COLO668 (cell line): ENCODE measurements at regions not wholly inside any gene's neighbourhood (a gene's known extent, or its start where the extent isn't known, plus 50 kb on each side); places are given as distances from the start of the nearest gene placed in this dataset.

ENCODE experiments used
- DNase-seq: peaks from one replicate; lab custom pipeline; 2025; ENCODE audit not compliant: unreplicated experiment; lab: John Stamatoyannopoulos, UW

- DNase-seq = no peak
These were observed 74.6 kb downstream of the TRIM42 start for GRCh38 chr3:140752499-140752898.

DNA sequence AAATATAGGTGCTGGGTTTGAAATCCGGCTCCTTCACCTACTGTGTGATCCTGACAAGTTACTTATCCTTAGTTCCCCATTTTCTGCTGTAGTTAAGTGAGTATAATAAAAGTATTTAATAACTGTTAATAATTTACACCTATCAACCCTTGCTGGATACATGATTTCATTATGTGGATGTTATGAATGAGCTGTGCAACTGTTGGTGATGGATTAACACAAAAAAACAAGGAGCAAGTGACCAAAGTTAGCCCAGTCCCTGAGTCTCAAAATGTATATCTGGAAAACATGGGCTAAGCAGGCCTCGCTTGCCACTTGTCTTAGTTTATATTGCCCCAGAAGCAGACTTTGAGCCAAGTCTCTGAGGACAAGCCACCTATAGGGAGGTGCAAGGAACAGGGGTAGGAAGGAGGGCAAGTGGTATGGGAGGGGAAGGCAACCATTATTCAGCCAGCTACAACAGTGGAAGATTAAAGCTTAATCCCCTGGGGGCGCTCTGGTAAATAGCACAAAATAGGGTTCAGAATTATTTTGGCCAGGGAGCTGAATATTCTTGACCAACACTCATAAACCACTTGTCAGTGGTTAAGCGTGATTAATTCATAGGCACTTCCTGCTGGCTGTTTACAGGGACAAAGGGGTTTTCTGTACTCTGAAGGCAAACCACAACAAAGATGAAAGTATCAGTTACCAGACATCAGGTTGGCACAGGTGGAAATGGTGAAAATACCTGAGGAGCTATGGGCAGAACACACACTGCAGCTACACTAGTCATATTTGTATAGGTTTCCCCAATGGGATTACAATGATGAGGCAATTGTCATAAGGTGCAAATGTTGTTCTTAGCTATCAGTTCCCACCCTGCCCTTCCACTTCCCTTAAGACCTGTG is 76.2 kb downstream of the TRIM42 start:
- DNase-seq = peak; percentile 23

- no peak for DNase-seq
These were observed 77.1 kb downstream of the TRIM42 start for GRCh38 chr3:140754936-140755335.

DNA sequence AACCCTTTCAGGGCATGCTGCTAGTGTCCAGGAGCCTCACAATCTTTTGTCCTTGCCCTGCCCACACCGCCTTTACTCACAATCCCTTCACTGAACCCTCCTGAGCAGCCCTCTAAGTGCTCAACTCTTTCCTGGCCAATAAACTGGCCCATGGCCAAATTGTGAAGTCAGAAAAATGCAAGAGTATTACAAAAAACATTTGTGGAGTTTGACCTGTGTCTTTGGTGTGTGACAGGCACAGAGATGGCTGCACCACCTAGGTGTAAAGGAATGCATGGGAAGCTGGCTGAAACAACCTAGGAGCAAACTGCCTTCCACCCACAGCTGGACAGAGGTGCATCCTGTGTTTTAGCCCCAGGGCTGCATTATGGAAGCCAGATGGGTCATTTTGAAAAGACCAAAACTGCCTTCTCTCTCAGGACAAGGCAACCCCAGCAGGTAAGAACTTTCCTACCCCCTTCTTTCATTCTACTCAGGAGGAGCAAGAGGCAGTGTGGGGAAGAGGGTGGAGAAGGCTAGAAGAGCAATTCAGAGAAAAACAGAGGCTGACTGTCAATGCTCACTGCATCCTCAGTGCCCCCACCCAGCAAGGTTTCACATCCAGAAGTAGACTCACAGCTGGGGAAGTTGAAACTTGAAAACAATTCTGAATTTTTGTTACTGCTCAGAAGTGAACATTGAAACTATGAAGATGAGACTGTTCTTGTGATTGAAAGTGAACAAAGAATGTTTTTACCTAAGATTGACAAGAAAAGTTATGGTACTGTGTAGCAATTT is 78.6 kb downstream of the TRIM42 start:
- no peak for DNase-seq

DNA sequence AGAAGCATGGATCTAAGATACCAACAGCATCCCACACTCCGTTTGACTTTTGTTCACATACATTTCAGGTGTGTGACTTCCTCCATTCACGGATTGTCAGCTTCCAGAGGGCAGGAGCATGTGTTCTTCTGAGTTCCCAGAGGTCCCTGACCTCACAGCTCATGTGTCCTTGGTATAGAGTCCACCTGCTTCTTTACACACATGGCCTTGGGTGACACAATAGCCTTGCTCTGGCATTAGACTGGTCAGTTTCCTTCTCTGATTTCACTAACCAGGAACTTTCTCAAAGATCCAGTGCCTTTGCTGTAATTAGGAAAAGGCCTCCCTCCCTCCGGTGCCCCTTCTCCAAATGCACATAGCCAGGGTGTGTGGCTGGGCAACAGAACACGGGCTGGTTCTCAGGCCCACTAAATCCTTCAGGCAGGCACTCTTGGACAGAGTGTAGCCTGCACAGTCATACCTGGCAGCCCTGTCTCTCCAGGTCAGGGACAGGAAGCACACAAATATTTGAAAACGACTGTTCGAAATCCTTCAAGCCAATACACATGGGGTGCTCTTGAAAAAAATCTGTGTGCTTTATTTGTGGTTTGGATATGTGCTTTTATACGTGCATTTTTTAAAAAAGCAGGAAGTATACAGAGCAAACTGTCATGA is 81.1 kb downstream of the TRIM42 start:
- DNase-seq = no peak

DNA sequence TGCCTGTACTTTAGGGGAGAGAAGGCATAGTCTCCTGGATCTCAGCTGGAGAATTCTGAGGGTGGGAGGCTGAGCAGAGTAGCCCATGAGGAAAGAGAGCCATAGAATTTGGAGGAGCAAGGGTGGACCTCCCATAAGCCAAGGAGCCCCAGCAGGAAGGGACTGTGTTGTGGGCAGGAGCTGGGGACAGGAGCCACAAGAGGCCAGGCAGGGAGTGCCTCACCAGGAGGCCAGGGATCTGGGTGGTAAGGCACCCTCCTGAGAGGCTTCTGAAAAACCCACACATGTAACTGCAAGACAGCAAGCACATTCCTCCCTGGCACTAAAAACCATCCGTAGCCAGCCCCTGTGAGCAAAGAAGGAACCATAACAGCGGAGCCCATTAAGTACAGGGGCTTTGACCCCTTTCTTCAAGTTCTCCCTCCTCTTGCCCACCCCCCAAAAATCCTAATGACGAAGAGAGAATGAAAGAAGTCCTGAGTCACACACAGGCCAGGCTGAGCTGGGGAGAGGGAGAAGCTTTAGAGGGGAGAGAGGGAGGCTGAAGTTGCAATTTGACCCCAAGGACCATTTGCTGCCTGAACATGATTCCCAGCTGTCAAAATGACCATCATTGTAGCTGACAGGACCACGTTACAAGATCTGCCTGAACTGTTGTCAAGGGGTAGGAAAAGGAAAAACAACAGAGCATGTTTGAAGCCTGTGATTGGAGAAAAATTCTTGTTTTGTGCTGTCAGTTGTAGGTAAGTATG is 82.6 kb downstream of the TRIM42 start:
- no peak for DNase-seq

- DNase-seq = no peak
These were observed 83.3 kb downstream of the TRIM42 start for GRCh38 chr3:140761076-140761639.

DNA sequence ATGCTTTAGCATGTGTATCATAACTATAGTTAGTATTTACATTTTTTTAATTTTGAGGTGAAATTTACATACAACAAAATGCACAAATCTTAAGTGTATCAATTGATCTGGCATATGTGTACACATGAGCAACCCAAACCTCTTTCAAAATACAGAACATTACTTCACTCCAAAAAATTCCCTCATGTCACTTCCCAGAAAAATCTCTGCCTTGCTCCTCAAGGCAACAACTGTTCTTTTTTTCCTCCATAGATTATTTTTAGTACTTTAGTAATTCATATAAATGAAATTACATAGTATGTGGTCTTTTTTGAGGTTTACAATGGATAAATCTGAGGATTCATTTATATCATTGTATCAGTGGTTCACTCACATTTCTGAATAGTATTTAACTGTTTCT is 84.9 kb downstream of the TRIM42 start:
- DNase-seq = no peak

- no peak for DNase-seq
These were observed 85.7 kb downstream of the TRIM42 start for GRCh38 chr3:140763532-140763931.

GRCh38 chr3:140765246-140765645 is 87.4 kb downstream of the TRIM42 start:
- no peak for DNase-seq

DNA sequence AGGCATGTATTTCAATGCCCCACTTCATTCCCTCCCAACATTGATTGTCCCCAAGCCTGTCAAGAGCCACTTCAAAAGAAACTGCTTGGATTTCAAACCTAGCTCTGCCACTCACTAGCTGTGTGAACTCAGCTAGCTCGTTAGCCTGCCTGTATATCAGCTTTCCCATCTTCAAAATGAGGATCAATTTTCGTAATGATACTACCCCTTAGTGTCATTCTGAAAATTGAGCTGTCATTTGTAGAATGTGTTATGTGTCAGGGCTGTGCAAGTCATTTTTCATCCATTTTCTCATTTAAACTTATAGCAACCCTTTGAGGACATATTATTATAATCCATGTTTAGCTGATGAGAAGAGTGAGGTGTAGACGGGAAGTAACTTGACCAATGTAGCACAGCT is 88.6 kb downstream of the TRIM42 start:
- DNase-seq = no peak

DNA sequence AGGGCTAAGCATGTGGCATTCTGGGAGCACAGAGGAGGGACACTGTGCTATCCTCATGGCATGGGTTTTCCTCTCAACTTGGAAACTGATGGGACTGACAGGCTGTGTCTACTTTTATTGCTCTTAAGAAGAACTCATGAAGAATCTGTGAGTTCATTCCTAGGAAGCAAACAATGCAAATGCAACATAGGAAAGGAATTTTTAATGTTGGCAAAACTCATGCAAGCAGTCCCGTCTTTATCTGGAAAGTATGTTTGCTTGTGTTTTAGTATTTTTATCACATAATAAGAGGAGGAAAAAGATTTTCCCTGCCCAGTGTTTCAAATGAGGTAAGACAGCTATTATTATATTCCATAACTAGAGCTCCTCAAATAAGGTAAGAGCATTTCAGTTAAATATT is 89.7 kb downstream of the TRIM42 start:
- no peak for DNase-seq

DNA sequence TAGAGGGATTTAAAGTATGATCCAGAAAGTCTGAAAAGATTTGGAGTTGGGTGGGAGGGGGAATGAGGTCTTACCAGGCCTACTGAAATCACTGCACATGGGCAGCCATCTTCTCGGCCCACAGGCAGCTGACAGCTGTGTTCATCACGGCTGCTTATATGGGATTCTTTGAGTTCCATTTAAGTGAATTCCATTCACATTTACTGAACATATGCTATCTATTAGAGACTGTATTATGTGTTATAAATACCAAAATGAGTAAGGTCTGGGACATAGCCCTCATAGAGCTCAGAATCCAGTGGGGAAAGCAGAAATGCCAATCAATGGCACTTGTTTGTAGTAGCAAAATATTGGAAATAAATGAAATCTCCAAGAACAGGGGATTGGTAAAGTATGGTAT is 91.1 kb downstream of the TRIM42 start:
- DNase-seq = no peak

- DNase-seq = no peak
These were observed 92.1 kb downstream of the TRIM42 start for GRCh38 chr3:140769951-140770350.

DNA sequence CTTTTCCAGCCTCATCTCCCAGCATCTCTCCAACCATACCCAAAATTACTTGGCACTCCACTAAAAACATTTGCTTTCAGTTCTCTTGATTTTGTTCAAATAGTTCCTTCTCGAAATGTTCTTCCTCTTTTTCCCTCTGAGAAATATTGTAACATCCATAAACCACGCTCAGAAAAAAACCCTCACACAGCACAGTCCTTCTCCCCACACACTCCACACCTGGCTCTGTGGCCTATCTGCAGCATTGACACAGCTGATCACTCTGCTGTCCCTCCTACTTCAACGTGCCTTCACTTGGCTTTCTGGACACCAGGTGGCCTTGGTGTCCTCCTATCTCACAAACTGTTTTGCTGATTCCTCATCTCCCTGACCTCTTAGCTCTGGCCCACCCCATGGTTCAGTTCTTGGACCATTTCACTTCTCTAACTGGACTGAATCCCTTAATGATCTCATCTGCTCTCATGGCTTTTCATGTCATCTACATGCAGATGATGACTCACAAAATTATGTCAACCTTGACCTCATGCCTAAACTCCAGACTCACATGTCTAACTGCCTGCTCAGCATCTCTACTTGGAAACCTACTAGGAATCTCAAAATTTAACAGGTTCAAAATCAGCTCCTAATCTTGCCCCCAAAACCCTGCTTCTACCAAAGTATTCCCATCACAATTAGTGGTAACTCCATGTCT is 93.3 kb downstream of the TRIM42 start:
- no peak for DNase-seq

- DNase-seq = no peak
These were observed 99.9 kb downstream of the TRIM42 start for GRCh38 chr3:140777631-140778233.

DNA sequence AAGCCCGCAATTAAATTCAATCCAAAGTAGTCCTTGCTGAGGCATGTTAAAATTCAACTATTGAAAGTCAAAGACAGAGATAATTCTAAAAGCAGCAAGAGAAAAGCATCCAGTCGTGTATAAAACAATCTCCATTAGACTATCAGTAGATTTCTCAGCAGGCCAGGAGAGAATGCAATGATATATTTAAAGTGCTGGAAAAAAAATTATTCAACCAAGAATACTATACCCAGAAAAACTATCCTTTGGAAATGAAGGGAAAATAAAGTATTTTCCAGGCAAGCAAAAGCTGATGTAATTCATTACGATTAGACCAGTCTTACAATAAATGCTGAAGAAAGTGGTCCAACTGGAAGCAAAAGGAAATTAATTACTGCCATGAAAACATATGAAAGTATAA is 113.5 kb downstream of the TRIM42 start:
- no peak for DNase-seq

DNA sequence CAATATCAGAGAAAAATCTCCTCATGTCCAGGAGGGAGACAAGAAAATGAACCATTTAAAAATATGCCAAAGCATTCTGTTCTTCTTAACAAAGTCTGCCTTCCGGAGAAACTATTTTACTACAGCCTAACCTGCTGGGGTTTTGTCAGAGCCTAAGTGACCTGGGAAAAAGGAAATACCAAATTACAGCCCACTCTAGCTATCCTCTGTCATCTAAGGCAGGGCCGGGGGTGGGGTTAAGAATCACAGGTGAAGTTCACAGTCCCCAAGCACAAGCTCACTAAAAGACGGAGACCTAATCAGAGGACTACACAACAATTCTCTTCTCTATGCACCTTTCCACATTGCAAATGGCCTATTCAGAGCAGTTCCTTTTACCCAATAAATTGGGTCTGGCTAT is 116.6 kb downstream of the TRIM42 start:
- DNase-seq = no peak

GRCh38 chr3:140802898-140803297 is 125.0 kb downstream of the TRIM42 start:
- DNase-seq = peak; percentile 39

- DNase-seq = peak; percentile 4
These were observed 131.5 kb downstream of the TRIM42 start for GRCh38 chr3:140809316-140809715.
